SK-N-SH treated with all-trans-retinoic acid at 6 μM for 48 hours (cell line): ENCODE measurements at regions not wholly inside any gene's neighbourhood (a gene's known extent, or its start where the extent isn't known, plus 50 kb on each side); places are given as distances from the start of the nearest gene placed in this dataset.

Source experiments
- ATAC-seq: fragments of 200-7000 bp; cut with Tn5 transposase; 3 replicates; pipeline ENCODE4 v1.9.1; 2020; ENCODE audit warnings: mild to moderate bottlenecking, moderate library complexity
- ARNTL ChIP-seq: fragments of 450-650 bp; formaldehyde crosslinking; IDR thresholded peaks from 2 replicates; pipeline ENCODE4 v1.5.0; 2020; ENCODE audit warnings: low read depth, mild to moderate bottlenecking, moderate library complexity, borderline replicate concordance
- BACH2 ChIP-seq: fragments of 250-450 bp; sonication (Bioruptor Pico); IDR thresholded peaks from 2 replicates; pipeline ENCODE4 v1.9.0; 2021; ENCODE audit warnings: mild to moderate bottlenecking, borderline replicate concordance
- CSDC2 ChIP-seq: fragments of 250-450 bp; sonication (Bioruptor Pico); IDR thresholded peaks from 2 replicates; pipeline ENCODE4 v1.5.0; 2020; ENCODE audit warnings: mild to moderate bottlenecking, moderate library complexity
- ESRRG ChIP-seq: fragments of 250-450 bp; sonication (Bioruptor Pico); IDR thresholded peaks from 2 replicates; pipeline ENCODE4 v1.6.1; 2021; ENCODE audit warnings: mild to moderate bottlenecking
- GLIS3 ChIP-seq: fragments of 250-450 bp; sonication (Bioruptor Pico); IDR thresholded peaks from 2 replicates; pipeline ENCODE4 v1.5.0; 2020; ENCODE audit warnings: mild to moderate bottlenecking, moderate library complexity
- PPARA ChIP-seq: fragments of 250-450 bp; sonication (Bioruptor Pico); IDR thresholded peaks from 2 replicates; pipeline ENCODE4 v1.5.0; 2020; ENCODE audit warnings: mild to moderate bottlenecking, borderline replicate concordance
- RARB ChIP-seq: fragments of 250-450 bp; sonication (Bioruptor Pico); IDR thresholded peaks from 2 replicates; pipeline ENCODE4 v1.8.0; 2021; ENCODE audit warnings: mild to moderate bottlenecking, moderate library complexity
- TCF4 ChIP-seq: fragments of 250-450 bp; sonication (Bioruptor Pico); IDR thresholded peaks from 2 replicates; pipeline ENCODE4 v1.8.0; 2021; ENCODE audit warnings: mild to moderate bottlenecking, moderate library complexity, borderline replicate concordance
- TOX ChIP-seq: fragments of 250-450 bp; sonication (Bioruptor Pico); IDR thresholded peaks from 2 replicates; pipeline ENCODE4 v1.8.0; 2021; ENCODE audit warnings: mild to moderate bottlenecking, moderate library complexity, borderline replicate concordance
- TSHZ2 ChIP-seq: fragments of 250-450 bp; sonication (Bioruptor Pico); IDR thresholded peaks from 2 replicates; pipeline ENCODE4 v1.5.0; 2020; ENCODE audit warnings: mild to moderate bottlenecking, moderate library complexity
- ZC3H10 ChIP-seq: fragments of 250-450 bp; sonication (Bioruptor Pico); IDR thresholded peaks from 2 replicates; pipeline ENCODE4 v1.5.1; 2021; ENCODE audit warnings: mild to moderate bottlenecking, moderate library complexity
- ZFP3 ChIP-seq: fragments of 250-450 bp; sonication (Bioruptor Pico); IDR thresholded peaks from 2 replicates; pipeline ENCODE4 v1.5.0; 2020; ENCODE audit warnings: mild to moderate bottlenecking, moderate library complexity
- ZFP30 ChIP-seq: fragments of 450-650 bp; formaldehyde crosslinking; IDR thresholded peaks from 2 replicates; pipeline ENCODE4 v1.5.0; 2022; ENCODE audit warnings: mild to moderate bottlenecking, moderate library complexity
- ZNF565 ChIP-seq: fragments of 450-650 bp; formaldehyde crosslinking; conservative IDR thresholded peaks from 2 replicates; pipeline ENCODE4 v1.5.0; 2020; ENCODE audit warnings: low read depth, mild to moderate bottlenecking, moderate library complexity
- ZNF70 ChIP-seq: fragments of 450-650 bp; formaldehyde crosslinking; IDR thresholded peaks from 2 replicates; pipeline ENCODE4 v1.5.0; 2020; ENCODE audit warnings: mild to moderate bottlenecking, moderate library complexity
- ZNF8 ChIP-seq: fragments of 450-650 bp; formaldehyde crosslinking; IDR thresholded peaks from 2 replicates; pipeline ENCODE4 v1.5.0; 2020; ENCODE audit warnings: mild to moderate bottlenecking, moderate library complexity
- TF ChIP-seq, protein P1 (sequence below): fragments of 250-450 bp; sonication (Bioruptor Pico); IDR thresholded peaks from 2 replicates; pipeline ENCODE4 v1.5.1; 2021; ENCODE audit warnings: mild to moderate bottlenecking, moderate library complexity

- no peak for ATAC-seq
- TF ChIP-seq ZFP3 (no peak), RARB (CRISPR knock-in tag) (no peak), ESRRG (CRISPR knock-in tag) (no peak), ZFP30 (CRISPR knock-in tag) (no peak), TSHZ2 (CRISPR knock-in tag) (no peak), ZC3H10 (CRISPR knock-in tag) (no peak), TOX (no peak), ZNF8 (CRISPR knock-in tag) (no peak), TCF4 (CRISPR knock-in tag) (no peak), ZNF565 (CRISPR knock-in tag) (no peak), BACH2 (CRISPR knock-in tag) (no peak), ARNTL (CRISPR knock-in tag) (no peak), CSDC2 (CRISPR knock-in tag) (no peak), ZNF70 (no peak), PPARA (CRISPR knock-in tag) (no peak), GLIS3 (CRISPR knock-in tag) (no peak)
- TF ChIP-seq, protein P1, sequence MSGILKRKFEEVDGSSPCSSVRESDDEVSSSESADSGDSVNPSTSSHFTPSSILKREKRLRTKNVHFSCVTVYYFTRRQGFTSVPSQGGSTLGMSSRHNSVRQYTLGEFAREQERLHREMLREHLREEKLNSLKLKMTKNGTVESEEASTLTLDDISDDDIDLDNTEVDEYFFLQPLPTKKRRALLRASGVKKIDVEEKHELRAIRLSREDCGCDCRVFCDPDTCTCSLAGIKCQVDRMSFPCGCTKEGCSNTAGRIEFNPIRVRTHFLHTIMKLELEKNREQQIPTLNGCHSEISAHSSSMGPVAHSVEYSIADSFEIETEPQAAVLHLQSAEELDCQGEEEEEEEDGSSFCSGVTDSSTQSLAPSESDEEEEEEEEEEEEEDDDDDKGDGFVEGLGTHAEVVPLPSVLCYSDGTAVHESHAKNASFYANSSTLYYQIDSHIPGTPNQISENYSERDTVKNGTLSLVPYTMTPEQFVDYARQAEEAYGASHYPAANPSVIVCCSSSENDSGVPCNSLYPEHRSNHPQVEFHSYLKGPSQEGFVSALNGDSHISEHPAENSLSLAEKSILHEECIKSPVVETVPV = no peak
Measured at GRCh38 chr1:111015222-111015621, 51.5 kb upstream of the LRIF1 start.
